T-helper 22 cell (primary cell): ENCODE measurements at regions not wholly inside any gene's neighbourhood (a gene's known extent, or its start where the extent isn't known, plus 50 kb on each side); places are given as distances from the start of the nearest gene placed in this dataset.
"Not testable (repeated sequence)": the region's sequence is repeated elsewhere in the genome, so short reads cannot be mapped to it uniquely, and the experiment has no call there.

Experiments
- DNase-seq: peaks from one replicate; pipeline ENCODE4 v3.0.0-alpha.2; 2020; ENCODE audit warnings: low read depth

GRCh38 chr4:128648021-128648420 lies 161.5 kb upstream of the JADE1 start:
- no peak for DNase-seq

- DNase-seq, result not testable (repeated sequence)
Observed at GRCh38 chr4:128646893-128647292, 162.6 kb upstream of the JADE1 start.

GRCh38 chr4:128644693-128645654 lies 164.5 kb upstream of the JADE1 start:
- not testable (repeated sequence) for DNase-seq

GRCh38 chr4:128644107-128644506 lies 165.4 kb upstream of the JADE1 start:
- not testable (repeated sequence) for DNase-seq

- DNase-seq, result not testable (repeated sequence)
Observed at GRCh38 chr4:128641566-128641965, 167.9 kb upstream of the JADE1 start.

- DNase-seq, result no peak
Observed at GRCh38 chr4:128639541-128640270, 169.8 kb upstream of the JADE1 start.

- DNase-seq, result no peak
Observed at GRCh38 chr4:128636906-128637305, 172.6 kb upstream of the JADE1 start.

- no peak for DNase-seq
Observed at GRCh38 chr4:128635955-128636560, 173.4 kb upstream of the JADE1 start.

GRCh38 chr4:128635141-128635954 lies 174.2 kb upstream of the JADE1 start:
- DNase-seq, result no peak

GRCh38 chr4:128633067-128633466 lies 176.4 kb upstream of the JADE1 start:
- no peak for DNase-seq

GRCh38 chr4:128630871-128631270 lies 178.6 kb upstream of the JADE1 start:
- DNase-seq, result no peak

- DNase-seq, result no peak
Observed at GRCh38 chr4:128623508-128624215, 185.8 kb upstream of the JADE1 start.

- DNase-seq, result not testable (repeated sequence)
Observed at GRCh38 chr4:128620279-128620965, 189.1 kb upstream of the JADE1 start.

GRCh38 chr4:128615197-128615596 lies 194.3 kb upstream of the JADE1 start:
- DNase-seq, result no peak

GRCh38 chr4:128608006-128608405 lies 201.5 kb upstream of the JADE1 start:
- no peak for DNase-seq

- DNase-seq, result no peak
Observed at GRCh38 chr4:128606173-128606572, 203.3 kb upstream of the JADE1 start.

GRCh38 chr4:128604840-128605239 lies 204.7 kb upstream of the JADE1 start:
- DNase-seq, result no peak

GRCh38 chr4:128604204-128604603 lies 205.3 kb upstream of the JADE1 start:
- DNase-seq, result no peak

- DNase-seq, result no peak
Observed at GRCh38 chr4:128603081-128603480, 206.4 kb upstream of the JADE1 start.

- no peak for DNase-seq
Observed at GRCh38 chr4:128601991-128602695, 207.4 kb upstream of the JADE1 start.
